DND-41 (cell line): ENCODE measurements at regions not wholly inside any gene's neighbourhood (a gene's known extent, or its start where the extent isn't known, plus 50 kb on each side); places are given as distances from the start of the nearest gene placed in this dataset.

ENCODE experiments used
- ATAC-seq: fragments of 200-7000 bp; cut with Tn5 transposase; 3 replicates; pipeline ENCODE4 v1.9.1; 2021; ENCODE audit warnings: low read depth; ENCODE audit not compliant: insufficient read depth
- DNase-seq: peaks from one replicate; pipeline ENCODE4 v3.0.0-alpha.2; 2020
- H2AFZ ChIP-seq: 2 replicates; pipeline ENCODE4 v1.6.0; 2012; ENCODE audit warnings: low read depth, low read length
- H3K27ac ChIP-seq: 2 replicates; pipeline ENCODE4 v1.5.1; 2012; ENCODE audit warnings: low read length, inconsistent platforms
- H3K27me3 ChIP-seq: fragments of 200-600 bp; sonication (generic); 2 replicates; pipeline ENCODE4 v1.6.0; 2012; ENCODE audit warnings: low read length, mild to moderate bottlenecking, inconsistent platforms; ENCODE audit not compliant: insufficient read depth, poor library complexity
- H3K36me3 ChIP-seq: 2 replicates; pipeline ENCODE4 v1.5.1; 2012; ENCODE audit warnings: low read length, inconsistent platforms; ENCODE audit not compliant: insufficient read depth
- H3K4me1 ChIP-seq: 2 replicates; pipeline ENCODE4 v1.5.1; 2012; ENCODE audit warnings: mild to moderate bottlenecking, low read length; ENCODE audit not compliant: insufficient read depth
- H3K4me2 ChIP-seq: 2 replicates; pipeline ENCODE4 v1.6.0; 2012; ENCODE audit warnings: mild to moderate bottlenecking, moderate library complexity, low read length, inconsistent platforms; ENCODE audit not compliant: insufficient read depth
- H3K4me3 ChIP-seq, 2 experiments: fragments of 200-600 bp in 1 of 2; shearing (Covaris generic) in 1 of 2; 2 replicates each; pipeline ENCODE4 v1.5.1; 2012 to 2016; ENCODE audit warnings: inconsistent platforms in 2 of 2, low read length in 2 of 2, mild to moderate bottlenecking in 2 of 2, low read depth in 1 of 2, moderate library complexity in 1 of 2
- H3K79me2 ChIP-seq: 2 replicates; pipeline ENCODE4 v1.6.0; 2012; ENCODE audit warnings: low read length, inconsistent platforms; ENCODE audit not compliant: insufficient read depth
- H3K9ac ChIP-seq: 2 replicates; pipeline ENCODE4 v1.6.0; 2012; ENCODE audit warnings: low read depth, mild to moderate bottlenecking, inconsistent platforms, low read length, moderate library complexity
- H3K9me3 ChIP-seq: 2 replicates; pipeline ENCODE4 v1.5.1; 2012; ENCODE audit warnings: low read length, moderate library complexity, mild to moderate bottlenecking, inconsistent platforms; ENCODE audit not compliant: insufficient read depth, severe bottlenecking
- H4K20me1 ChIP-seq: 2 replicates; pipeline ENCODE4 v1.6.0; 2012; ENCODE audit warnings: low read length; ENCODE audit not compliant: insufficient read depth
- CTCF ChIP-seq: IDR thresholded peaks from 2 replicates; pipeline ENCODE4 v1.5.1; 2012; ENCODE audit warnings: borderline replicate concordance, low read length, moderate library complexity, mild to moderate bottlenecking; ENCODE audit not compliant: poor library complexity, severe bottlenecking; ENCODE audit errors: extremely low read depth
- EZH2 ChIP-seq: IDR thresholded peaks from 3 replicates; pipeline ENCODE4 v1.6.1; 2012; ENCODE audit warnings: borderline replicate concordance, low read depth, mild to moderate bottlenecking, moderate library complexity, low read length, inconsistent platforms; ENCODE audit not compliant: severe bottlenecking

- DNase-seq (no peak), ATAC-seq (no peak)
- H3K4me1 ChIP-seq = no peaks in the 10 kb centered on the region
- TF ChIP-seq CTCF (no peak), EZH2 (no peak)
- peaks cover 16% of the 10 kb centered on the region for H3K9me3 ChIP-seq
- H3K4me2 ChIP-seq = no peak overlapping the region
- H2AFZ ChIP-seq = no peak overlapping the region
- H3K79me2 ChIP-seq = no peaks in the 10 kb centered on the region
- no peak overlapping the region for H3K4me3 ChIP-seq
- no peaks in the 10 kb centered on the region for H4K20me1 ChIP-seq
- H3K27me3 ChIP-seq = no peaks in the 10 kb centered on the region
- no peaks in the 10 kb centered on the region for H3K36me3 ChIP-seq
- H3K27ac ChIP-seq = no peak overlapping the region
- no peak overlapping the region for H3K9ac ChIP-seq
Measured at GRCh38 chr10:111488668-111489067, 411.8 kb downstream of the ADRA2A start.

GRCh38 chr10:111491154-111491553, 414.3 kb downstream of the ADRA2A start:
- no peak overlapping the region for H2AFZ ChIP-seq
- H3K36me3 ChIP-seq = no peaks in the 10 kb centered on the region
- H3K4me2 ChIP-seq = no peak overlapping the region
- DNase-seq = no peak
- no peak overlapping the region for H3K27ac ChIP-seq
- no peak overlapping the region for H3K4me3 ChIP-seq
- H3K4me1 ChIP-seq = no peaks in the 10 kb centered on the region
- no peaks in the 10 kb centered on the region for H3K79me2 ChIP-seq
- H3K9ac ChIP-seq = no peak overlapping the region
- no peaks in the 10 kb centered on the region for H4K20me1 ChIP-seq
- H3K9me3 ChIP-seq = peaks cover 16% of the 10 kb centered on the region
- no peak for ATAC-seq
- TF ChIP-seq CTCF (no peak), EZH2 (no peak)
- H3K27me3 ChIP-seq = no peaks in the 10 kb centered on the region

- peaks cover 14% of the 10 kb centered on the region for H3K9me3 ChIP-seq
- H3K4me1 ChIP-seq = no peaks in the 10 kb centered on the region
- H3K36me3 ChIP-seq = no peaks in the 10 kb centered on the region
- H3K27me3 ChIP-seq = no peaks in the 10 kb centered on the region
- H4K20me1 ChIP-seq = no peaks in the 10 kb centered on the region
- H3K9ac ChIP-seq = no peak overlapping the region
- ATAC-seq (no peak), DNase-seq (no peak)
- H2AFZ ChIP-seq = no peak overlapping the region
- H3K4me2 ChIP-seq = no peak overlapping the region
- H3K27ac ChIP-seq = no peak overlapping the region
- no peaks in the 10 kb centered on the region for H3K79me2 ChIP-seq
- no peak overlapping the region for H3K4me3 ChIP-seq
- TF ChIP-seq CTCF (no peak), EZH2 (no peak)
Measured at GRCh38 chr10:111493024-111493625, 416.3 kb downstream of the ADRA2A start.

- Histone ChIP-seq H3K27me3 (no peaks in the 10 kb centered on the region), H3K4me2 (no peak overlapping the region), H3K4me1 (no peaks in the 10 kb centered on the region), H3K79me2 (no peaks in the 10 kb centered on the region), H4K20me1 (no peaks in the 10 kb centered on the region), H3K4me3 (no peak overlapping the region), H3K9me3 (no peaks in the 10 kb centered on the region), H3K9ac (no peak overlapping the region), H2AFZ (no peak overlapping the region), H3K27ac (no peak overlapping the region), H3K36me3 (no peaks in the 10 kb centered on the region)
- no peak for DNase-seq
- ATAC-seq = no peak
- no peak for TF ChIP-seq CTCF
- TF ChIP-seq EZH2 = no peak
Measured at GRCh38 chr10:111498560-111498959, 421.7 kb downstream of the ADRA2A start.
